GM12878 (cell line): ENCODE measurements at regions not wholly inside any gene's neighbourhood (a gene's known extent, or its start where the extent isn't known, plus 50 kb on each side); places are given as distances from the start of the nearest gene placed in this dataset.

Source experiments
- ATAC-seq: fragments of 200-7000 bp; cut with Tn5 transposase; 3 replicates; pipeline ENCODE4 v1.9.1; 2020; ENCODE audit warnings: mild to moderate bottlenecking, moderate library complexity
- BruUV-seq: library from RNA; stranded (reverse); fragments of 400-500 nt; replicated peaks from 2 replicates; lab custom pipeline; 2021; lab: Mats Ljungman, UMichigan
- CTCF ChIA-PET: fragments of 300-600 bp; sonication (Branson Sonifier 250); formaldehyde crosslinking; extraction: SDS; loops from one replicate; lab custom pipeline; 2021; ENCODE audit warnings: inconsistent platforms; lab: Yijun Ruan, JAX
- POLR2A ChIA-PET: fragments of 350-600 bp; formaldehyde crosslinking; extraction: SDS; loops from one replicate; lab custom pipeline; 2021; ENCODE audit warnings: inconsistent platforms; lab: Charles Lee
- RAD21 ChIA-PET: fragments of 300-600 bp; sonication (Branson Sonifier 250); formaldehyde crosslinking; loops from one replicate; lab custom pipeline; 2023; ENCODE audit warnings: antibody characterized with exemption; ENCODE audit not compliant: unreplicated experiment; lab: Charles Lee
- SMC1A ChIA-PET: fragments of 300-600 bp; sonication (Branson Sonifier 250); formaldehyde crosslinking; loops from one replicate; lab custom pipeline; 2023; ENCODE audit not compliant: unreplicated experiment, uncharacterized antibody; lab: Charles Lee
- DNase-seq: peaks from one replicate; pipeline ENCODE4 v3.0.0-alpha.2; 2011; ENCODE audit warnings: low read depth, low spot score
- FAIRE-seq: peaks from 3 replicates; lab custom pipeline; 2011; peaks lifted over from hg19 to GRCh38; lab: Jason Lieb, UNC
- H2AFZ ChIP-seq: 2 replicates; pipeline ENCODE4 v1.6.0; 2011; ENCODE audit warnings: low read depth, low read length, control low read depth; ENCODE audit not compliant: control insufficient read depth
- H3K27ac ChIP-seq: 2 replicates; pipeline ENCODE4 v1.5.1; 2011; ENCODE audit warnings: control low read depth; ENCODE audit not compliant: control insufficient read depth, insufficient read depth
- H3K27me3 ChIP-seq, 2 experiments: replicated peaks in 1 of 2; 2 replicates each; pipeline versions ENCODE4 v1.6.0 to v1.6.1; 2011; ENCODE audit warnings: low read length in 1 of 2; ENCODE audit not compliant: control insufficient read depth in 2 of 2, insufficient read depth in 2 of 2
- H3K36me3 ChIP-seq, 2 experiments: 2 replicates each; pipeline ENCODE4 v1.5.1; 2011; ENCODE audit warnings: low read length in 1 of 2; ENCODE audit not compliant: control insufficient read depth in 2 of 2, insufficient read depth in 2 of 2
- H3K4me1 ChIP-seq: 2 replicates; pipeline ENCODE4 v1.6.1; 2011; ENCODE audit warnings: mild to moderate bottlenecking, low read length, moderate library complexity, mixed read lengths; ENCODE audit not compliant: control insufficient read depth, insufficient read depth
- H3K4me2 ChIP-seq: 2 replicates; pipeline ENCODE4 v1.6.0; 2011; ENCODE audit warnings: control low read depth; ENCODE audit not compliant: control insufficient read depth, insufficient read depth
- H3K4me3 ChIP-seq: fragments of 200-600 bp; sonication (generic); 2 replicates; pipeline ENCODE4 v1.5.1; 2016
- H3K79me2 ChIP-seq: 2 replicates; pipeline ENCODE4 v1.6.0; 2011; ENCODE audit warnings: low read length; ENCODE audit not compliant: control insufficient read depth, insufficient read depth
- H3K9ac ChIP-seq: 2 replicates; pipeline ENCODE4 v1.8.0; 2011; ENCODE audit warnings: low read length, control low read depth, mixed read lengths; ENCODE audit not compliant: control insufficient read depth, insufficient read depth
- H3K9me3 ChIP-seq: replicated peaks from 3 replicates; pipeline ENCODE4 v1.5.1; 2011; ENCODE audit warnings: mild to moderate bottlenecking, low read length; ENCODE audit not compliant: control insufficient read depth, insufficient read depth
- H4K20me1 ChIP-seq: 2 replicates; pipeline ENCODE4 v1.6.0; 2011; ENCODE audit not compliant: control insufficient read depth, insufficient read depth
- CUX1 ChIP-seq: IDR thresholded peaks from 2 replicates; pipeline ENCODE4 v1.6.1; 2012; ENCODE audit warnings: improper control_type of control experiment, low read depth, low read length; ENCODE audit not compliant: insufficient replicate concordance
- GABPA ChIP-seq: IDR thresholded peaks from 2 replicates; pipeline ENCODE4 v1.6.1; 2014; ENCODE audit warnings: antibody characterized with exemption, low read depth, mild to moderate bottlenecking, inconsistent platforms
- MEF2A ChIP-seq: IDR thresholded peaks from 2 replicates; pipeline ENCODE4 v1.6.1; 2011; ENCODE audit warnings: low read depth, mild to moderate bottlenecking, low read length, moderate library complexity; ENCODE audit not compliant: insufficient read depth
- MEF2B ChIP-seq: fragments of 450-650 bp; IDR thresholded peaks from 2 replicates; pipeline ENCODE4 v1.6.1; 2018; ENCODE audit warnings: mild to moderate bottlenecking, moderate library complexity; ENCODE audit not compliant: partially characterized antibody, poor library complexity, severe bottlenecking
- MTA3 ChIP-seq: IDR thresholded peaks from 2 replicates; pipeline ENCODE4 v1.6.1; 2012; ENCODE audit warnings: low read length, inconsistent platforms, borderline replicate concordance
- POU2F2 ChIP-seq: IDR thresholded peaks from 3 replicates; pipeline ENCODE4 v1.6.1; 2011; ENCODE audit warnings: low read depth, mild to moderate bottlenecking, low read length, borderline replicate concordance
- SIN3A ChIP-seq: IDR thresholded peaks from 2 replicates; pipeline ENCODE4 v1.6.1; 2012; ENCODE audit warnings: low read depth, low read length, improper control_type of control experiment
- TBL1XR1 ChIP-seq: IDR thresholded peaks from 2 replicates; pipeline ENCODE4 v1.6.1; 2012; ENCODE audit warnings: low read depth, low read length, improper control_type of control experiment
- ZNF622 ChIP-seq: fragments of 450-650 bp; IDR thresholded peaks from 2 replicates; pipeline ENCODE4 v1.6.1; 2017; ENCODE audit warnings: mild to moderate bottlenecking, inconsistent platforms
- ZSCAN29 ChIP-seq: fragments of 450-650 bp; IDR thresholded peaks from 2 replicates; pipeline ENCODE4 v1.6.1; 2017; ENCODE audit warnings: mild to moderate bottlenecking, moderate library complexity
- in situ Hi-C: fragments of 300-500 bp; cut with MboI; formaldehyde crosslinking; loops from 9 replicates; pipeline ENCODE4 v1.14.3; 2018; ENCODE audit warnings: mixed read lengths
- intact Hi-C: fragments of 100-400 bp; cut with micrococcal nuclease; formaldehyde crosslinking; loops from one replicate; pipeline ENCODE4 v1.14.2; 2022; ENCODE audit not compliant: unreplicated experiment

DNA sequence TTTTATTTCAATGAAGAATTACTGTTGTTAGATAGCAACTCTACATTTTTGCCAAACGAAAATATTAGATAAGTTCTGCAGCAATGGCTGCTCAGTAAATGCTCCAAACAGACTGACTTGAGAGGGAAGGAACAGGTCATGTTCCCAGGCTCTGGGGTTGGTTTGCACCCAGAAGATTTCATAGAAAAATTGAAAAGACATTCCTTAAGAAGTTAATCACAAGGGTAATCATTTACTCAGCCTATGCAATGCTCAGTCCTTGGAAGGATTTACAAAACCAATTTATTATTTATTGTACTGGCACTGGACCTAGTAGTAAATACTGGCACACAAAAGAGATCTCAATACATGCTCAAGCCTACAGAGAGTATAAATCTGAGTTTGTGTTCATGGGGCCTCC, 179.1 kb upstream of the MTNR1B start (continued):
- TF ChIP-seq CUX1 (no peak), POU2F2 (no peak), MEF2A (no peak), MTA3 (no peak), GABPA (no peak), SIN3A (no peak), MEF2B (no peak)

GRCh38 chr11:92790926-92791616, 178.4 kb upstream of the MTNR1B start:
- RAD21 ChIA-PET, result no interaction called here
- intact Hi-C loops (no loop called here), in situ Hi-C loops (no loop called here)
- H3K27ac ChIP-seq, result no peak overlapping the region
- no peak for ATAC-seq
- H3K27me3 ChIP-seq, result peaks cover 0 to 1% of the 10 kb centered on the region in 2 experiments; a peak in 1 of 4 replicates
- no peaks in the 10 kb centered on the region for H3K79me2 ChIP-seq
- H3K9me3 ChIP-seq, result no peaks in the 10 kb centered on the region
- no peak overlapping the region for H3K4me2 ChIP-seq
- DNase-seq, result no peak
- FAIRE-seq, result no peak
- no peak overlapping the region for H3K9ac ChIP-seq
- CTCF ChIA-PET, result no interaction called here
- SMC1A ChIA-PET, result no interaction called here
- H3K4me1 ChIP-seq, result no peaks in the 10 kb centered on the region
- POLR2A ChIA-PET, result no interaction called here
- H4K20me1 ChIP-seq, result no peaks in the 10 kb centered on the region
- BruUV-seq, result no TSS peak
- H3K36me3 ChIP-seq, result no peaks in the 10 kb centered on the region
- no peak overlapping the region for H3K4me3 ChIP-seq
- H2AFZ ChIP-seq, result no peak overlapping the region
- TF ChIP-seq ZSCAN29 (no peak), ZNF622 (no peak), TBL1XR1 (no peak)
- TF ChIP-seq, all 136 proteins: peak for 0
